HG03342 (cell line): ENCODE measurements at regions not wholly inside any gene's neighbourhood (a gene's known extent, or its start where the extent isn't known, plus 50 kb on each side); places are given as distances from the start of the nearest gene placed in this dataset.
"Not testable (repeated sequence)": the region's sequence is repeated elsewhere in the genome, so short reads cannot be mapped to it uniquely, and the experiment has no call there.

Experiments
- ATAC-seq: cut with Tn5 transposase; IDR thresholded peaks from one replicate; pipeline ENCODE4 v1.9.1; 2021; ENCODE audit warnings: mild to moderate bottlenecking, moderate library complexity; ENCODE audit not compliant: unreplicated experiment

DNA sequence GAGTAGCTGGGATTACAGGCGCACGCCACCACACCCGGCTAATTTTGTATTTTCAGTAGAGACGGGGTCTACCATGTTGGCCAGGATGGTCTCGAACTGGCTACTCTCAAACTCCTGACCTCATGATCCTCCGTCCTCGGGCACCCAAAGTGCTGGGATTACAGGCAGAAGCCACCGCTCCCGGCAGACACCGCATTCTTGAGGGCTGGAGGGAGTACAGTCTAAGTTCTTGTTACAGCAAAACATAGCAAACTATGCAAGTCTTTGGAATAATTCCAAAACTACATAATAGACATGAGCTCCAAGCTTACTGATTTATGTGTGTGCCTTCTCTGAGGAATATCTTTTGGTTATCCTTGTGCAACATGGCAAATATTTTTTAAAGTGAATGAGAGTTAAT lies 299.1 kb upstream of the ZNF658 start:
- ATAC-seq, result not testable (repeated sequence)

DNA sequence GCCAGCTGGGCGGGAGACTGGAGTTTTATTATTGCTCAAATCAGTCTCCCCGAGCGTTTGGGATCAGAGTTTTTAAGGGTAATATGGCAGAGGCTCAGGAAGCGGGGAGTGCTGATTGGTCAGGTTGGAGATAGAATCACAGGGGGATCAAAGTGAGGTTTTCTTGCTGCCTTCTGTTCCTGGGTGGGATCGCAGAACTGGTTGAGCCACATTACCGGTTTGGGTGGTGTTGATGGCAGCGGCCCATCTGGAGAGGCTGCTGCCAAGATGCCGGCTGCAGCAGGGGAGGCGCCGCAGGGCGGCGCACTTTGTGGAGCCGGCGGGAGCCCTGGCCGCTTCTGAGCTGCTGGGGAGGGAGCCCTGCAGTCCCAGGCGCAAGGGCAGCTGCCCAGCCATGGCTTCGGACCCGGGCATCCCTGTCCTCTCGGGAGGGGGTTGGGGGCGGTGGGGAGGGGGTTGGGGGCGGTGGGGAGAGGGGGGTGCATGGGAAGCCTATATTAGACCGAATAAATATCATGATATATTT lies 268.9 kb upstream of the ZNF658 start:
- not testable (repeated sequence) for ATAC-seq

- not testable (repeated sequence) for ATAC-seq
Observed at GRCh38 chr9:66647675-66648074, 252.8 kb upstream of the ZNF658 start.

DNA sequence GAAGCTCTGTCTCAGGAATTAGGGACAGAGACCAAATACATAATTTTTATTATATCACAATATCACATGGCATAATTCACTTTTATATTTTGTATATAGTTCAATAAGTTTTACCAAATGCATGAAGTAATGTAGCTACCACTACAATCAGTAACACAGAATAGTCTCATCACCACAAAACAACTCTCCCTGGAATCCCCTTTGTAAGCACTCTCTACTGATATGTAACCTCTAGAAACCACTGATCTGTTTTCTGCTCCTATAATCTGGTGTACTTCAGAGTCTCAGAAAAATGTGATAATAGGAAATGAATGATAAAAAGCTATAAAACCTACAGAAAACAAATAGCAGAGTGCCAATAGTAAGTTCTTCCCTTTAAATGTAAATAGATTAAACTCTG lies 210.3 kb upstream of the ZNF658 start:
- not testable (repeated sequence) for ATAC-seq

DNA sequence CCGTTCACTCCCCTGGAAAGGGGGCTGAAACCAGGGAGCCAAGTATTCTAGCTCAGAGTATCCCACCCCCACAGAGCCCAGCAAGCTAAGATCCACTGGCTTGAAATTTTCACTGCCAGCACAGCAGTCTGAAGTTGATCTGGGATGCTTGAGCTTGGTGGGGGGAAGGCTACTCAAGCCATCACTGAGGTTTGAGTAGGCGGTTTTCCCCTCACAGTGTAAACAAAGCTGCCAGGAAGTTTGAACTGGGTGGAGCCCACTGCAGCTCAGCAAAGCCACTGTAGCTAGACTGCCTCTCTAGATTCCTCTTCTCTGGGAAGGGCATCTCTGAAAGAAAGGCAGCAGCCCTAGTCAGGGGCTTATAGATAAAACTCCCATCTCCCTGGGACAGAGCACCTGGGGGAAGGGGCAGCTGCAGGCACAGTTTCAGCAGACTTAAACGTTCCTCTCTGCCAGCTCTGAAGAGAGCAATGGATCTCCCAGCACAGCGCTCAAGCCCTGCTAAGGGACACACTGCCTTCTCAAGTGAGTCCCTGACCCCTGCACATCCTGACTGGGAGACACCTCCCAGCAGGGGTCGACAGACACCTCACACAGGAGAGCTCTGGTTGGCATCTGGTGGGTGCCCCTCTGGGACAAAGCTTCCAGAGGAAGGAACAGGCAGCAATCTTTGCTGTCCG lies 204.8 kb upstream of the ZNF658 start:
- peak; percentile 52 for ATAC-seq

GRCh38 chr9:66697343-66698065 lies 203.0 kb upstream of the ZNF658 start:
- ATAC-seq, result not testable (repeated sequence)

DNA sequence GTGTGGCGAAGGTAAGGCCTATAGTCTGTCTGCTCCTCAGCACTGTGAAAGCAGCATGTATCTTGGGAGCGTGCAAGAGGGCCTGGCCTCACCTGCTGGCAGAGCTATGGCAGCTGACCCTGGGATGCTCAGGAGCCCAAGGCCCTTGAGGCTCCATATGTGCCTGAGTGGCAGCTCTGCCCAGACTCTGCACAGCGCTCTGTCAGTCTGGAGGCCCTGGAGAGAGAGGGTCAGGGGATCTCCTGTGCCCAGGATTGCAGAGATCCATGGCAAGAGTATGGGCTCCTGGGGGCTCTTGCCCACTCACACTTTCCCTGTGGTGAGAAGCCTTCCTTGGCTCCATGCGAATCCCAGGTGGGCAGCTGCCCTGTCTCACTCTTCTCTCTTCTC lies 202.5 kb upstream of the ZNF658 start:
- ATAC-seq, result not testable (repeated sequence)

DNA sequence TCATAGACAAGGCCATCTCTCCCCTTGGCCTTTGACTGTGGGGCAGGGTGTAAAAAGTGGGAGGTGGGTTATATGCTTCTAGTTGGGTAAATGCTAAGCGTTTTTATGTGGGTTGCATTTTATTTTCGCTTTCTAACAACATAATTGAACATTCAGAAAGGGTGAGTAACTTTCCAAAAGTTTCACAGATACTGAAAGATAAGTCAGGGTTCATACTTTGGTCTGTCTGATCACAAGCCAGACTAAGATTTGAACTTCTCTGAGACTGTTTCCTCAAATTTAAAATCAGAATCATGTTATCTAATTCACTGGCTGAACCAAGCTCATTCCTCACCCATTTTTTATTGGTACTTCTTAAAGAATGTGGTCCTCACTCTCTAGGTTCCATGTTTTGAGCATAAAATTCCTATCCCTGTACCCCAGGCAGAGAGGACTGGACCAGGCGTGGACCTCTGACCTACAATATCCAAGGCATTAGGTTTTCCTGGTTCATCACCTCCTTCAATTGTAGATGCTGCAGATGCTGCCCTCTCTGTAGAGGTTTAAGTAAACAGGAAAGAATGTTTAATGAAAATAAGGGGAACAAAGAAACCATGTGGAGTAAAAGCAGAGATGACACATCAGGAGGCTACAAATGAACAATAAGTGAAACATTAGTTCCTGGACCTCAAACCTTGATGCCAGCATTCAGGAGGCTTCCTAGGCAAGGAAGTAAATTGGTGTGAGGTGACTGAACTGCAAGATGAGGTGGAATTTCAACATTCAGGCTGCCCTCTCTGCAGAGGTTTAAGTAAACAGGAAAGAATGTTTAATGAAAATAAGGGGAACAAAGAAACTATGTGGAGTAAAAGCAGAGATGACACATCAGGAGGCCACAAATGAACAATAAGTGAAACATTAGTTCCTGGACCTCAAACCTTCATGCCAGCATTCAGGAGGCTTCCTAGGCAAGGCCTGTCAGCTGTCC lies 198.8 kb upstream of the ZNF658 start:
- not testable (repeated sequence) for ATAC-seq

- ATAC-seq, result not testable (repeated sequence)
Observed at GRCh38 chr9:66711553-66711952, 189.0 kb upstream of the ZNF658 start.

DNA sequence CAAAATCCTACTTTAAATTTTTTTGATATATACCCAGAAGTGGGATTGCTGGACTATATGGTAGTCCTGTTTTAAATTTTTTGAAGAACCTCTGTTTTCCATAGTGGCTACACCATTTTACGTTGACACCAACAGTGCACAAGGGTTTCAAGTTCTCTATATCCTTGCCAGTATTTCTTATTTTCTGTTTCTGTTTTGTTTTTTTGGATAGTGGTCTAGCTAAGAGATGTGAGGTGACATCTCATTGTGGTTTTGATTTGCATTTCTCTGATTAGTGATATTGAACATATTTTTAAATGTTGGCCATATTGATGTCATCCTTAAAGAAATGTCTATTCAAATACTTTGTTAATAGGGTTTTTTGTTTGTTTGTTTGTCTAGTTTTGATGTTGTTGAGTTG lies 187.7 kb upstream of the ZNF658 start:
- peak; percentile 82 for ATAC-seq

DNA sequence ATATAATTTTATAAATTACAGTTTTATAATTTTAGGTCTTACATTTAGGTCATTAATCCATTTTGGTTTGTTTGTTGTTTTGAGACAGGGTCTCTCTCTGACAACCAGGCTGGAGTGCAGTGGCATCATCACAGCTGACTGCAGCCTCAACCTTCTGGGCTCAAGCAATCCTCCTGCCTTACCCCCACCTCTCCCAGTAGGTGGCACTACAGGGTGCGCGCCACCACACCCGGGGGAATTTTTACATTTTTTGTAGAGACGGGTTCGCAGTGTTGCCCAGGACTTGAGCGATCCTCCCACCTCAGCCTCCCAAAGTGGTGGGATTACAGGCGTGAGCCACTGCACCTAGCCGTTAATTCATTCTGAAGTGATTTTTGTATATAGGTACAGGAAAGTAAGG lies 187.0 kb upstream of the ZNF658 start:
- ATAC-seq, result not testable (repeated sequence)

DNA sequence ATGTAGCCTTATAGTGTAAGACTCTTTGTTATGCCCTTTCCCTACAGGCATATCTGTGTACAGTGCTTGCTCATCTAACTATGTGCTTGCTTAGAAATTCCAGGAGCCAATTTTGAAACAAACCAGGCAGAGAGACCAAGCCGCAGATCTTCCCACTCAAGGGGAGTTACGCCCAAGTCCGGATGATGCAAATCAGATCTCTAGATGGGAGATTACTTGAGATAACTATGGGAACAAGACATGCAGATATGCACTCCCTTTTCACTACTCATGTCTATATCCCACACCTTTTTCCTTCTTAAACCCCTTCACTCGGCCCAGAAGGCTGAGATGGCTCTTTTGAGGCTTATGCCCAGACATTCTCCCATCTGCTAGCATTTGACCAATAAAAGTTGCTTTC lies 179.7 kb upstream of the ZNF658 start:
- not testable (repeated sequence) for ATAC-seq

GRCh38 chr9:66727540-66727939 lies 173.0 kb upstream of the ZNF658 start:
- not testable (repeated sequence) for ATAC-seq

DNA sequence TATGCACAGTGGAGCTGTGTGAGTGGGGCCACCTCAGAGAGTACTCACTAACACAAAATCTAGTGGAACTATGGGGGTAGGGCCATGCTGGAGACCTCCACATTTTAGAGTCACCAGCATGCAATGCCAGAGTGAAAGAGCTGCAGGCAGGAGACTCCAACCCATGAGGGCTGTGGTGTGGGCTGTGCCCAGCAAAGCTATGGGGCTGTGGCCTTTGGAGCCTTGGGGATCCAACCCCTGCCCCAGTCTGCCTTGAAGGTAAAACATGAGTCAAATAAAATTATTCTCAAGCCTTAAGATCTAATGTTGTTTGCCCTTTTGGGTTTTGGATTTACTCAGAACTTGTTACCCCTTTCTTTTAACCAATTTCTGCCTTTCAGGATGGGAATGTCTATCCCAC lies 163.8 kb upstream of the ZNF658 start:
- ATAC-seq, result not testable (repeated sequence)

GRCh38 chr9:66738418-66738817 lies 162.1 kb upstream of the ZNF658 start:
- not testable (repeated sequence) for ATAC-seq

DNA sequence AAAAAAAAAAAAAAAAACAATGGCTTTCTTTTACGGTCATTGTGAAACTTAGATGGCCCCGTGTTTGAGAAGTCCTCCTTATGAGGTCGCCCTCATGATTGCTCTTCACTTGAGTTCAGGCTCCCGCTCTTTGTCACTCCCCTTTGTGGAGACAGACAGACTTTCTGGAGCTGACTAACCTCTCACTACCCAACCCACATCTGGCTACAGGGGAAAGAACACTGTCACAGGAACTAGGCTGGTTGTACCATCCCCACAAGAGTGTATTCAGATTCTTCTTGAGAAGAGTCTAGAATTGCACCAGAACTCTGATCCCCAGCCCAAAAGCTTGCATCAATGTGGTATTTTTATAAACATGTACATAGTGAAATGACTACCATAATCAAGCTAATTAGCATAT lies 160.4 kb upstream of the ZNF658 start:
- not testable (repeated sequence) for ATAC-seq

DNA sequence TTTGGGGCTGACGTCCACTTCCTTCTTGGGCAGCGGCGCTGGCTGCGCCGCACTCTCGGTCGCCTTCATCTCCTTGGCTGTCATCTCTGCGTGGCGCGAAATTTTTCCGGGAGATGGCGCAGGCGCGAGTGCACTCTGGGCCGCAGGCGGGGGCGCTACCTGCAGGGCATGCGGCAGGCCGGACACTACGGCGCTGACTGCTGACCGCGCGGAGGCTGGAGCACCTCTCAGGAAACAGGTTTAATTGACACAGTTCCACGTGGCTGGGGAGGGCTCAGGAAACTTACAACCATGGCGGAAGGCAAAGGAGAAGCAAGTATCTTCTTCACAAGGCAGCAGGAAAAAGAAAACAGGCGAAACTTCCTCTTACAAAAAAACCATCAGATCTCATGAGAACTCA lies 154.7 kb upstream of the ZNF658 start:
- ATAC-seq, result not testable (repeated sequence)

DNA sequence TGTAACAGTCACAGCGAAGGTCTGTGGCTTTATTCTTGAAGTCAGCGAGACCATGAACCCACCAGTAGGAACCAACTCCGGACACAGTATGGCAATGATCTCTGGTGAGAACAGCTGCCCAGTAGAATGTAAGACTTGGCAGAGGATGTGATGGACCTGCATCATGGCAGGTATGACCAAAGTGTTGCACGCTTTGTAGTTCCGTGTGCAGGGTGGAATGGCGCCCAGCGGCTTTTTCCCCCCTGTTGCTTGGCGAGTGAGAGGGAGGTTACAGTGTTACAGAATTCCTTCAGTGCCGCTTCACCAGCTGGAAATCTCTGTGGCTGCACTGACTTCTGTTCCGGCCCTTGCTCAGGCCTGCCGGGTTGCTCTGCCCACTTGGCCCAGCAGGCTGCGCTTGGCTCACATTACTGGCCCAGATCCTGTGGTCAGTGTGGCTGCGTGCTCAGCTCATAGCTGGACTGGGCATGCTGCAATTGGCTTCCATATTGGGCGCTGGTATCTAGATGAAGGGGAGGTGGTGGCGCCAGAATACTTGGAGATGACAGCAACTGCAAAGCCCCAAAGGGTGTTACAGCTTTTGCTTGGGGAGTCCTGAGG lies 148.1 kb upstream of the ZNF658 start:
- not testable (repeated sequence) for ATAC-seq

DNA sequence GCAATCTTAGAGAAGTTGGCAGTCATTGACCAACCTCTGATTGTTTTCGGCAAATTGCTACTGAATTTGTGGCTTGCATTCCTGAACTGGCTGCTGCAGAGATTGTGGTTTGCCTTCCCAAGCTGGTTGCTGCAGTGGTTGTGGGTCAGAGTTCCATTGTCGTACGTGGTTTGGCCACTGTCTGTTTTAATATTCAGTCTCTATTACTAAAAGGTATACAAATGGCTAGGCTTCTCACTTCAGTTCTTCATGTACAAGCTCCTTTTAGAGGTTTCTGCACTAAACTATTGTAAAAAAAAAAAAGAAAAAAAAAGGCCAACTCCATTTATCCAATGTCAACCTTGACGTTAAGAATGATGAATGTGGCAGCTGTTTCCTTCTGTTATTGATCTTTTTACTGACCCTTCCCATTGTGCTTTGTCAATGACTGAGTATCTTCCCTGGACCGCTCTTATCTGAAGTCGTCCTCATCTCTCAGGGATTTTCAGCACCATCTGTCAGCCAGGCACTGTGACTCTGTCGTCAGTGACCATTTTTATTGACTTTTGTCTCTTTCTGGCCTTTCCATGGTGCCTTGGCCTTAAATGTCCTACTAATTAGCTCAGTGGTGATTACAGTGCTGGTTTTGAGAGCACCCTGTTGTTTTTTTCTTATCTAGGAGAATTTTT lies 140.6 kb upstream of the ZNF658 start:
- ATAC-seq, result not testable (repeated sequence)
